Fibroblast of lung (primary cell): ENCODE measurements at regions not wholly inside any gene's neighbourhood (a gene's known extent, or its start where the extent isn't known, plus 50 kb on each side); places are given as distances from the start of the nearest gene placed in this dataset.
"Not testable (repeated sequence)": the region's sequence is repeated elsewhere in the genome, so short reads cannot be mapped to it uniquely, and the experiment has no call there.

ENCODE experiments used
- EZH2 ChIP-seq: IDR thresholded peaks from 2 replicates; pipeline ENCODE4 v1.5.1; 2012; ENCODE audit warnings: low read length, control low read depth, mild to moderate bottlenecking; ENCODE audit errors: missing control alignments
- TF ChIP-seq, protein P1 (sequence below), 2 donors: IDR thresholded peaks in 1 of 2; conservative IDR thresholded peaks in 1 of 2; 1 replicate in 1 of 2; 2 replicates in 1 of 2; pipeline ENCODE4 v1.5.1; 2011 to 2012; ENCODE audit warnings: low read length in 2 of 2, control low read depth in 1 of 2, inconsistent platforms in 1 of 2, low read depth in 1 of 2, mild to moderate bottlenecking in 1 of 2

GRCh38 chr6:9024246-9024645, 588.9 kb upstream of the SLC35B3 start:
- TF ChIP-seq, protein P1, sequence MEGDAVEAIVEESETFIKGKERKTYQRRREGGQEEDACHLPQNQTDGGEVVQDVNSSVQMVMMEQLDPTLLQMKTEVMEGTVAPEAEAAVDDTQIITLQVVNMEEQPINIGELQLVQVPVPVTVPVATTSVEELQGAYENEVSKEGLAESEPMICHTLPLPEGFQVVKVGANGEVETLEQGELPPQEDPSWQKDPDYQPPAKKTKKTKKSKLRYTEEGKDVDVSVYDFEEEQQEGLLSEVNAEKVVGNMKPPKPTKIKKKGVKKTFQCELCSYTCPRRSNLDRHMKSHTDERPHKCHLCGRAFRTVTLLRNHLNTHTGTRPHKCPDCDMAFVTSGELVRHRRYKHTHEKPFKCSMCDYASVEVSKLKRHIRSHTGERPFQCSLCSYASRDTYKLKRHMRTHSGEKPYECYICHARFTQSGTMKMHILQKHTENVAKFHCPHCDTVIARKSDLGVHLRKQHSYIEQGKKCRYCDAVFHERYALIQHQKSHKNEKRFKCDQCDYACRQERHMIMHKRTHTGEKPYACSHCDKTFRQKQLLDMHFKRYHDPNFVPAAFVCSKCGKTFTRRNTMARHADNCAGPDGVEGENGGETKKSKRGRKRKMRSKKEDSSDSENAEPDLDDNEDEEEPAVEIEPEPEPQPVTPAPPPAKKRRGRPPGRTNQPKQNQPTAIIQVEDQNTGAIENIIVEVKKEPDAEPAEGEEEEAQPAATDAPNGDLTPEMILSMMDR (conservative IDR thresholded peaks at IDR 0.05 in 1 of 2, IDR thresholded peaks at IDR 0.05 in 1 of 2; ENCODE audit: low read depth in 1 of 2, low read length in 2 of 2) = not testable (repeated sequence)
- not testable (repeated sequence) for TF ChIP-seq EZH2
